AG20443 (cell line): ENCODE measurements at regions not wholly inside any gene's neighbourhood (a gene's known extent, or its start where the extent isn't known, plus 50 kb on each side); places are given as distances from the start of the nearest gene placed in this dataset.

Experiments used
- DNase-seq: peaks from one replicate; pipeline ENCODE4 v3.0.0; 2012; ENCODE audit warnings: low spot score, mixed read lengths

GRCh38 chr1:216866714-216867113 lies 143.5 kb upstream of the ESRRG start:
- DNase-seq = no peak

- no peak for DNase-seq
Measured at GRCh38 chr1:216855810-216856209, 132.6 kb upstream of the ESRRG start.

- DNase-seq = no peak
Measured at GRCh38 chr1:216854836-216855484, 131.7 kb upstream of the ESRRG start.

GRCh38 chr1:216851073-216851472 lies 127.8 kb upstream of the ESRRG start:
- no peak for DNase-seq

GRCh38 chr1:216849146-216849545 lies 125.9 kb upstream of the ESRRG start:
- DNase-seq = no peak

GRCh38 chr1:216847397-216848036 lies 124.3 kb upstream of the ESRRG start:
- DNase-seq = no peak

- DNase-seq = no peak
Measured at GRCh38 chr1:216846339-216846738, 123.1 kb upstream of the ESRRG start.

GRCh38 chr1:216843409-216843808 lies 120.2 kb upstream of the ESRRG start:
- DNase-seq = no peak

- no peak for DNase-seq
Measured at GRCh38 chr1:216841165-216841564, 117.9 kb upstream of the ESRRG start.

GRCh38 chr1:216836316-216836715 lies 113.1 kb upstream of the ESRRG start:
- no peak for DNase-seq

- no peak for DNase-seq
Measured at GRCh38 chr1:216833509-216833908, 110.3 kb upstream of the ESRRG start.

- no peak for DNase-seq
Measured at GRCh38 chr1:216832192-216832591, 109.0 kb upstream of the ESRRG start.

GRCh38 chr1:216830424-216831210 lies 107.4 kb upstream of the ESRRG start:
- no peak for DNase-seq

GRCh38 chr1:216827251-216827650 lies 104.0 kb upstream of the ESRRG start:
- no peak for DNase-seq

GRCh38 chr1:216826646-216827045 lies 103.4 kb upstream of the ESRRG start:
- DNase-seq = no peak

GRCh38 chr1:216826214-216826613 lies 103.0 kb upstream of the ESRRG start:
- no peak for DNase-seq

GRCh38 chr1:216825557-216825956 lies 102.3 kb upstream of the ESRRG start:
- no peak for DNase-seq

GRCh38 chr1:216824511-216824910 lies 101.3 kb upstream of the ESRRG start:
- DNase-seq = no peak

GRCh38 chr1:216823731-216824130 lies 100.5 kb upstream of the ESRRG start:
- no peak for DNase-seq

- no peak for DNase-seq
Measured at GRCh38 chr1:216822480-216822879, 99.3 kb upstream of the ESRRG start.

GRCh38 chr1:216820345-216820744 lies 97.1 kb upstream of the ESRRG start:
- DNase-seq = no peak

GRCh38 chr1:216818284-216818683 lies 95.1 kb upstream of the ESRRG start:
- DNase-seq = no peak
